22Rv1 (cell line): ENCODE measurements at regions not wholly inside any gene's neighbourhood (a gene's known extent, or its start where the extent isn't known, plus 50 kb on each side); places are given as distances from the start of the nearest gene placed in this dataset.

ENCODE experiments used
- CTCF ChIP-seq: fragments of 450-650 bp; IDR thresholded peaks from 2 replicates; pipeline ENCODE4 v1.5.1; 2017; ENCODE audit warnings: mild to moderate bottlenecking
- ZFX ChIP-seq: fragments of 450-650 bp; IDR thresholded peaks from 2 replicates; pipeline ENCODE4 v1.6.1; 2017; ENCODE audit warnings: antibody characterized with exemption, borderline replicate concordance

- TF ChIP-seq CTCF: no peak
- TF ChIP-seq ZFX: no peak
These were observed 66.0 kb upstream of the PREP start for GRCh38 chr6:105468850-105469249.
